Activated B cell treated with CpG ODN at 0.5 μM for 24 hours (primary cell): ENCODE measurements at regions not wholly inside any gene's neighbourhood (a gene's known extent, or its start where the extent isn't known, plus 50 kb on each side); places are given as distances from the start of the nearest gene placed in this dataset.

Experiments
- ATAC-seq: fragments of 200-7000 bp; cut with Tn5 transposase; one replicate; pipeline ENCODE4 v1.10.0; 2021; ENCODE audit warnings: low read depth, mild to moderate bottlenecking, moderate library complexity
- CTCF ChIA-PET: fragments of 350-600 bp; sonication (Branson Sonifier 250); formaldehyde crosslinking; loops from one replicate; lab custom pipeline; 2021; ENCODE audit warnings: antibody characterized with exemption; lab: Charles Lee
- POLR2A ChIA-PET: fragments of 350-600 bp; sonication (Branson Sonifier 250); formaldehyde crosslinking; loops from one replicate; lab custom pipeline; 2021; ENCODE audit warnings: antibody characterized with exemption; lab: Charles Lee
- DNase-seq: peaks from one replicate; pipeline ENCODE4 v3.0.0; 2022
- H3K27ac Mint-ChIP-seq: one replicate; pipeline ENCODE4 v1.8.0; 2020; ENCODE audit warnings: mixed read lengths
- H3K27me3 Mint-ChIP-seq: one replicate; pipeline ENCODE4 v1.8.0; 2021; ENCODE audit warnings: mixed read lengths
- H3K36me3 Mint-ChIP-seq: one replicate; pipeline ENCODE4 v1.8.0; 2021; ENCODE audit warnings: low read depth, mixed read lengths
- H3K4me1 Mint-ChIP-seq: one replicate; pipeline ENCODE4 v1.8.0; 2021; ENCODE audit warnings: mixed read lengths
- H3K4me3 Mint-ChIP-seq: one replicate; pipeline ENCODE4 v1.8.0; 2020; ENCODE audit warnings: mild to moderate bottlenecking, mixed read lengths
- H3K9me3 Mint-ChIP-seq: one replicate; pipeline ENCODE4 v1.8.0; 2020; ENCODE audit warnings: mixed read lengths
- CTCF ChIP-seq: fragments of 200-600 bp; IDR thresholded peaks from one replicate; pipeline ENCODE4 v1.8.0; 2022; ENCODE audit warnings: antibody characterized with exemption, mild to moderate bottlenecking
- intact Hi-C: fragments of 100-400 bp; cut with micrococcal nuclease; formaldehyde crosslinking; loops from one replicate; pipeline ENCODE4 v1.15.1; 2024

- TF ChIP-seq CTCF = no peak
- H3K36me3 Mint-ChIP-seq = no peaks in the 10 kb centered on the region
- no peak for DNase-seq
- H3K27me3 Mint-ChIP-seq = no peaks in the 10 kb centered on the region
- no peak for ATAC-seq
- H3K4me1 Mint-ChIP-seq = no peaks in the 10 kb centered on the region
- no peak overlapping the region for H3K4me3 Mint-ChIP-seq
- ChIA-PET CTCF (no interaction called here), POLR2A (no interaction called here)
- intact Hi-C loops = no loop called here
- peaks cover 6% of the 10 kb centered on the region for H3K9me3 Mint-ChIP-seq
- H3K27ac Mint-ChIP-seq = no peak overlapping the region
Observed at GRCh38 chr21:19684328-19684727, 1280.7 kb upstream of the TMPRSS15 start.

DNA sequence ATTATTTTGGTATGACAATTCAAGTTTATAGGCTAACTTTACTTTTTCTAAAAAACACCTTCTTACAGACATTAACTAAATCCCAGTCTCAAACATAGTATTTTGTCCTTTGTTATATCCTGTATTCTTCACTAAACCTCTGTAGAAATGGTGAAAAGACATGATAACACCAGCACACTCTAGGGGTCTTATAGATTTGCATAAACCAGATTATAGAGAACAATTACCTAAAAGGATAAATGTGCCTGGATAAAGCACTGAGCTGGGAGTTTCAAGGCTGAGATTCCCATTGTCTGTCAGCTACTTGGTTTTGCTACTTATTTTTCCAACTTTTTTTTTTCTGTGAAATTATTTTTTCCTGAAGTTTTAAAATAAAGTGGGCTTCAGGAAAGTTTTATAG is 1288.6 kb upstream of the TMPRSS15 start:
- intact Hi-C loops = no loop called here
- H3K4me1 Mint-ChIP-seq = no peaks in the 10 kb centered on the region
- no peak overlapping the region for H3K4me3 Mint-ChIP-seq
- H3K9me3 Mint-ChIP-seq = no peaks in the 10 kb centered on the region
- TF ChIP-seq CTCF = no peak
- ChIA-PET CTCF (no interaction called here), POLR2A (no interaction called here)
- DNase-seq (no peak), ATAC-seq (no peak)
- no peak overlapping the region for H3K27ac Mint-ChIP-seq
- no peaks in the 10 kb centered on the region for H3K36me3 Mint-ChIP-seq
- H3K27me3 Mint-ChIP-seq = no peaks in the 10 kb centered on the region

GRCh38 chr21:19695796-19696195 is 1292.2 kb upstream of the TMPRSS15 start:
- no peak overlapping the region for H3K27ac Mint-ChIP-seq
- no peak for ATAC-seq
- no peak for TF ChIP-seq CTCF
- H3K4me1 Mint-ChIP-seq = no peaks in the 10 kb centered on the region
- ChIA-PET CTCF (no interaction called here), POLR2A (no interaction called here)
- H3K27me3 Mint-ChIP-seq = no peaks in the 10 kb centered on the region
- no peak overlapping the region for H3K4me3 Mint-ChIP-seq
- H3K36me3 Mint-ChIP-seq = no peaks in the 10 kb centered on the region
- no peak for DNase-seq
- intact Hi-C loops = no loop called here
- H3K9me3 Mint-ChIP-seq = peaks cover 4% of the 10 kb centered on the region

GRCh38 chr21:19700476-19700875 is 1296.9 kb upstream of the TMPRSS15 start:
- H3K27ac Mint-ChIP-seq = no peak overlapping the region
- no peaks in the 10 kb centered on the region for H3K36me3 Mint-ChIP-seq
- ChIA-PET CTCF (no interaction called here), POLR2A (no interaction called here)
- H3K4me3 Mint-ChIP-seq = no peak overlapping the region
- no peak for TF ChIP-seq CTCF
- H3K27me3 Mint-ChIP-seq = no peaks in the 10 kb centered on the region
- ATAC-seq = no peak
- no peaks in the 10 kb centered on the region for H3K4me1 Mint-ChIP-seq
- no peak for DNase-seq
- intact Hi-C loops = no loop called here
- H3K9me3 Mint-ChIP-seq = peaks cover 4% of the 10 kb centered on the region

GRCh38 chr21:19702726-19703125 is 1295.5 kb upstream of the NCAM2 start:
- H3K4me1 Mint-ChIP-seq = no peaks in the 10 kb centered on the region
- H3K27me3 Mint-ChIP-seq = no peaks in the 10 kb centered on the region
- CTCF ChIA-PET = no interaction called here
- ATAC-seq (no peak), DNase-seq (no peak)
- H3K9me3 Mint-ChIP-seq = peaks cover 8% of the 10 kb centered on the region
- no peak overlapping the region for H3K27ac Mint-ChIP-seq
- H3K36me3 Mint-ChIP-seq = no peaks in the 10 kb centered on the region
- H3K4me3 Mint-ChIP-seq = no peak overlapping the region
- TF ChIP-seq CTCF = no peak
- intact Hi-C loops = no loop called here
- POLR2A ChIA-PET = no interaction called here
